Endothelial cell (in vitro differentiated cells): ENCODE measurements at regions not wholly inside any gene's neighbourhood (a gene's known extent, or its start where the extent isn't known, plus 50 kb on each side); places are given as distances from the start of the nearest gene placed in this dataset.

Experiments used
- DNase-seq: peaks from one replicate; pipeline ENCODE4 v3.0.0; 2021; ENCODE audit warnings: low spot score
- H3K27ac Mint-ChIP-seq: one replicate; pipeline ENCODE4 v1.8.0; 2021; ENCODE audit warnings: mixed read lengths, inconsistent platforms; ENCODE audit not compliant: unreplicated experiment
- H3K27me3 Mint-ChIP-seq: one replicate; pipeline ENCODE4 v1.8.0; 2021; ENCODE audit warnings: mild to moderate bottlenecking, moderate library complexity, mixed read lengths, inconsistent platforms; ENCODE audit not compliant: unreplicated experiment
- H3K36me3 Mint-ChIP-seq: one replicate; pipeline ENCODE4 v1.8.0; 2021; ENCODE audit warnings: mild to moderate bottlenecking, low read depth, mixed read lengths, inconsistent platforms; ENCODE audit not compliant: unreplicated experiment
- H3K4me1 Mint-ChIP-seq: one replicate; pipeline ENCODE4 v1.8.0; 2021; ENCODE audit warnings: mild to moderate bottlenecking, mixed read lengths, inconsistent platforms; ENCODE audit not compliant: unreplicated experiment
- H3K4me3 Mint-ChIP-seq: one replicate; pipeline ENCODE4 v1.8.0; 2021; ENCODE audit warnings: mild to moderate bottlenecking, mixed read lengths, inconsistent platforms; ENCODE audit not compliant: unreplicated experiment
- H3K9me3 Mint-ChIP-seq: one replicate; pipeline ENCODE4 v1.8.0; 2021; ENCODE audit warnings: mixed read lengths, inconsistent platforms; ENCODE audit not compliant: unreplicated experiment
- TF ChIP-seq, protein P1 (sequence below): fragments of 200-600 bp; sonication (generic); IDR thresholded peaks from one replicate; pipeline ENCODE4 v1.5.0; 2021; ENCODE audit warnings: antibody characterized with exemption; ENCODE audit not compliant: unreplicated experiment

GRCh38 chr6:11633741-11634509 is 96.4 kb downstream of the TMEM170B start:
- Mint-ChIP-seq H3K27me3 (no peaks in the 10 kb centered on the region), H3K9me3 (no peaks in the 10 kb centered on the region), H3K4me3 (no peak overlapping the region), H3K27ac (no peak overlapping the region), H3K4me1 (no peaks in the 10 kb centered on the region), H3K36me3 (no peaks in the 10 kb centered on the region)
- TF ChIP-seq, protein P1, sequence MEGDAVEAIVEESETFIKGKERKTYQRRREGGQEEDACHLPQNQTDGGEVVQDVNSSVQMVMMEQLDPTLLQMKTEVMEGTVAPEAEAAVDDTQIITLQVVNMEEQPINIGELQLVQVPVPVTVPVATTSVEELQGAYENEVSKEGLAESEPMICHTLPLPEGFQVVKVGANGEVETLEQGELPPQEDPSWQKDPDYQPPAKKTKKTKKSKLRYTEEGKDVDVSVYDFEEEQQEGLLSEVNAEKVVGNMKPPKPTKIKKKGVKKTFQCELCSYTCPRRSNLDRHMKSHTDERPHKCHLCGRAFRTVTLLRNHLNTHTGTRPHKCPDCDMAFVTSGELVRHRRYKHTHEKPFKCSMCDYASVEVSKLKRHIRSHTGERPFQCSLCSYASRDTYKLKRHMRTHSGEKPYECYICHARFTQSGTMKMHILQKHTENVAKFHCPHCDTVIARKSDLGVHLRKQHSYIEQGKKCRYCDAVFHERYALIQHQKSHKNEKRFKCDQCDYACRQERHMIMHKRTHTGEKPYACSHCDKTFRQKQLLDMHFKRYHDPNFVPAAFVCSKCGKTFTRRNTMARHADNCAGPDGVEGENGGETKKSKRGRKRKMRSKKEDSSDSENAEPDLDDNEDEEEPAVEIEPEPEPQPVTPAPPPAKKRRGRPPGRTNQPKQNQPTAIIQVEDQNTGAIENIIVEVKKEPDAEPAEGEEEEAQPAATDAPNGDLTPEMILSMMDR = no peak
- DNase-seq = no peak

DNA sequence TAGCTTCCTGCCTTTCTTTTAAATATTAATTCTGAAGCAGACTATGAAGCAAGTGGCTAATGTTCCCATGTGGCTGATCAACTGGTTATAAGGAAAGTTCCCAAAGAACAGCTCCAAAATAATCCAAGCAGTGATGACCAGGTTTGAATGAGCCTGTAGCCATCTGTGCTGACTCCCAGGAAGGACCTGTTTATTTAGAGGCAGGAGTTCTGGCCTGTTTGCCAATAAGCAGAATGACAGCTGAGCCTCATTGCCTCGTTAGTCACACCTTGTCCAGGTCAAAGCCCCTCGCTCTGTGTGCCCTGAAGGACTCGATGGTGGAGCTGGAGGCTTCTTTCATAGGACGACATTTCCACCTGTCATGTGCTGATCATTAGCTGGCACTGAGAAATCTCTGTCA is 97.4 kb downstream of the TMEM170B start:
- no peaks in the 10 kb centered on the region for H3K9me3 Mint-ChIP-seq
- TF ChIP-seq, protein P1 = no peak
- no peaks in the 10 kb centered on the region for H3K27me3 Mint-ChIP-seq
- H3K4me1 Mint-ChIP-seq = no peaks in the 10 kb centered on the region
- no peaks in the 10 kb centered on the region for H3K36me3 Mint-ChIP-seq
- DNase-seq = no peak
- H3K27ac Mint-ChIP-seq = no peak overlapping the region
- H3K4me3 Mint-ChIP-seq = no peak overlapping the region

DNA sequence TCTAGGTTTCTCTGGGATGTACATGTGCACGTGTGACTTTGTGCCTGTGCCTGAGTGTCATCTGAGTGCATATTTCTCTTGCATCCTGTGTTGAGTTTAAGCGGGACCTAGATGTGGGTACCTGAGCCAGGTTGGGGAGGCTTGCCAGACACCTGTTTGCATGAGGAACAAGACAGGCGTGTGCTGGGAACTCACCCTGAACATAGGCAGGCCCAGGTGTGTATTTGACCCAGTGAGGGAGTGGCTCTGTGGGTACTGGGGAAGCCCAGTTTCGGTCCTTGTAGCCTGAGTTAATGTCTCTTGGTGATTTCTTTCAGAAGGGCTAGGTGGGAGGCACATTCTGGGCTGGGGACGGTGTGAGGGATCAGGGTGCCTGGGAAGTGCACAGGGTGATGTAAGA is 98.6 kb downstream of the TMEM170B start:
- no peaks in the 10 kb centered on the region for H3K4me1 Mint-ChIP-seq
- DNase-seq = no peak
- H3K27ac Mint-ChIP-seq = no peak overlapping the region
- no peaks in the 10 kb centered on the region for H3K36me3 Mint-ChIP-seq
- TF ChIP-seq, protein P1 = no peak
- no peak overlapping the region for H3K4me3 Mint-ChIP-seq
- no peaks in the 10 kb centered on the region for H3K9me3 Mint-ChIP-seq
- no peaks in the 10 kb centered on the region for H3K27me3 Mint-ChIP-seq

DNA sequence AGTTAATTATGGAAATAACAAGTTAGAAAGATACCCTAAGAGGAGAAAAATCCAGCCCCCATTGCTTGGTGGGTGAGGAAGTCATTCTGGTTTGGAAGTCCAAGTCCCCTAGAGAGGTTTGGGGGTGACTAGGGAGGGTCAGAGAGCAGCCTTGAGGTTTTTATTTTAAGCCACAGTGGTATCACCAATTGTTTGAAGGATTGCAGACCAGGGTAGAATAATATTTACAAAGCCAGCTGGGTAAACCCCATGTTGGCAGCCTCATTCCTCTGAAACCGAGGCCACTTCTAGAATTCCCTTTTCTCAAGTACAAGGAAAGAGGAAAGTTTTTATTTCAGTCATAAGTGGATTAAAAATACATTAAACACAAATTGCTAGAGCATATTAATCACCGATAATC is 99.7 kb downstream of the TMEM170B start:
- H3K27ac Mint-ChIP-seq = no peak overlapping the region
- no peak for DNase-seq

More for the DNA sequence above, 99.7 kb downstream of the TMEM170B start:
- TF ChIP-seq, protein P1 = no peak
- no peaks in the 10 kb centered on the region for H3K27me3 Mint-ChIP-seq
- H3K4me3 Mint-ChIP-seq = no peak overlapping the region
- H3K9me3 Mint-ChIP-seq = no peaks in the 10 kb centered on the region
- no peaks in the 10 kb centered on the region for H3K36me3 Mint-ChIP-seq
- H3K4me1 Mint-ChIP-seq = no peaks in the 10 kb centered on the region
